HL-60 (cell line): ENCODE measurements at regions not wholly inside any gene's neighbourhood (a gene's known extent, or its start where the extent isn't known, plus 50 kb on each side); places are given as distances from the start of the nearest gene placed in this dataset.

Experiments used
- DNase-seq, 2 experiments: peaks; one replicate each; pipeline ENCODE4 v3.0.0-alpha.2; 2010 to 2020; ENCODE audit warnings: low read depth in 1 of 2, low spot score in 1 of 2
- H3K27ac ChIP-seq: fragments of 250-450 bp; sonication (Bioruptor Pico); replicated peaks from 2 replicates; pipeline ENCODE4 v1.5.1; 2020; ENCODE audit warnings: mild to moderate bottlenecking, moderate library complexity
- H3K27me3 ChIP-seq: fragments of 250-450 bp; sonication (Bioruptor Pico); 2 replicates; pipeline ENCODE4 v1.5.1; 2021; ENCODE audit warnings: mild to moderate bottlenecking, moderate library complexity; ENCODE audit not compliant: insufficient read depth, poor library complexity, severe bottlenecking
- H3K4me3 ChIP-seq: replicated peaks from 2 replicates; pipeline ENCODE4 v1.5.1; 2011; ENCODE audit warnings: mild to moderate bottlenecking, control low read depth, low read length; ENCODE audit not compliant: insufficient read depth
- GABPA ChIP-seq: IDR thresholded peaks from 2 replicates; pipeline ENCODE4 v1.6.1; 2012; ENCODE audit warnings: low read depth
- POLR2AphosphoS5 ChIP-seq: IDR thresholded peaks from 2 replicates; pipeline ENCODE4 v1.6.1; 2012; ENCODE audit warnings: low read depth
- SPI1 ChIP-seq: IDR thresholded peaks from 2 replicates; pipeline ENCODE4 v1.6.1; 2012; ENCODE audit warnings: low read depth, mild to moderate bottlenecking, borderline replicate concordance
- TF ChIP-seq, protein P1 (sequence below): IDR thresholded peaks from one replicate; pipeline ENCODE4 v1.5.1; 2011; ENCODE audit warnings: low read length, control low read depth, inconsistent platforms; ENCODE audit not compliant: insufficient read depth
- TF ChIP-seq, protein P2 (sequence below): IDR thresholded peaks from 2 replicates; pipeline ENCODE4 v1.6.1; 2012; ENCODE audit warnings: low read depth; ENCODE audit not compliant: insufficient replicate concordance

DNA sequence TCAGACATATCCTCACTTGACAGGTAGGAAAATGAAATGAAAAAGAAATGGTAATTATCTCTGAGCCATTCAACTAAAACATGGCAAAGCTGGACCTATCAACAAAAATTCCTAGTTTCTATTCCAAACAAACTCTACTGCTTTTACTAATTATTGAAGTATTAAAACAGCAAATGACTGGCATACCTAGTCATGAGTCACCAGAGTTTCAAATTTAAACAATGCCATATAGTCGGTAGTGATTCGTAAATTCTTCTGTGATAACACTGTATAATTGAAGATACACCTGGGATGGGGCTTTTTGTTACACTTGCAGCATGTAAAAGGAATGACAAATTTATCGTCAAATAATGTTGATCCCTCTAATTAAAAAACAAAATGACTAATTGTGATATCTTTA, 153.1 kb upstream of the THUMPD2 start:
- TF ChIP-seq, protein P1, sequence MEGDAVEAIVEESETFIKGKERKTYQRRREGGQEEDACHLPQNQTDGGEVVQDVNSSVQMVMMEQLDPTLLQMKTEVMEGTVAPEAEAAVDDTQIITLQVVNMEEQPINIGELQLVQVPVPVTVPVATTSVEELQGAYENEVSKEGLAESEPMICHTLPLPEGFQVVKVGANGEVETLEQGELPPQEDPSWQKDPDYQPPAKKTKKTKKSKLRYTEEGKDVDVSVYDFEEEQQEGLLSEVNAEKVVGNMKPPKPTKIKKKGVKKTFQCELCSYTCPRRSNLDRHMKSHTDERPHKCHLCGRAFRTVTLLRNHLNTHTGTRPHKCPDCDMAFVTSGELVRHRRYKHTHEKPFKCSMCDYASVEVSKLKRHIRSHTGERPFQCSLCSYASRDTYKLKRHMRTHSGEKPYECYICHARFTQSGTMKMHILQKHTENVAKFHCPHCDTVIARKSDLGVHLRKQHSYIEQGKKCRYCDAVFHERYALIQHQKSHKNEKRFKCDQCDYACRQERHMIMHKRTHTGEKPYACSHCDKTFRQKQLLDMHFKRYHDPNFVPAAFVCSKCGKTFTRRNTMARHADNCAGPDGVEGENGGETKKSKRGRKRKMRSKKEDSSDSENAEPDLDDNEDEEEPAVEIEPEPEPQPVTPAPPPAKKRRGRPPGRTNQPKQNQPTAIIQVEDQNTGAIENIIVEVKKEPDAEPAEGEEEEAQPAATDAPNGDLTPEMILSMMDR: no peak
- TF ChIP-seq GABPA (no peak), SPI1 (no peak), POLR2AphosphoS5 (no peak)
- TF ChIP-seq, protein P2, sequence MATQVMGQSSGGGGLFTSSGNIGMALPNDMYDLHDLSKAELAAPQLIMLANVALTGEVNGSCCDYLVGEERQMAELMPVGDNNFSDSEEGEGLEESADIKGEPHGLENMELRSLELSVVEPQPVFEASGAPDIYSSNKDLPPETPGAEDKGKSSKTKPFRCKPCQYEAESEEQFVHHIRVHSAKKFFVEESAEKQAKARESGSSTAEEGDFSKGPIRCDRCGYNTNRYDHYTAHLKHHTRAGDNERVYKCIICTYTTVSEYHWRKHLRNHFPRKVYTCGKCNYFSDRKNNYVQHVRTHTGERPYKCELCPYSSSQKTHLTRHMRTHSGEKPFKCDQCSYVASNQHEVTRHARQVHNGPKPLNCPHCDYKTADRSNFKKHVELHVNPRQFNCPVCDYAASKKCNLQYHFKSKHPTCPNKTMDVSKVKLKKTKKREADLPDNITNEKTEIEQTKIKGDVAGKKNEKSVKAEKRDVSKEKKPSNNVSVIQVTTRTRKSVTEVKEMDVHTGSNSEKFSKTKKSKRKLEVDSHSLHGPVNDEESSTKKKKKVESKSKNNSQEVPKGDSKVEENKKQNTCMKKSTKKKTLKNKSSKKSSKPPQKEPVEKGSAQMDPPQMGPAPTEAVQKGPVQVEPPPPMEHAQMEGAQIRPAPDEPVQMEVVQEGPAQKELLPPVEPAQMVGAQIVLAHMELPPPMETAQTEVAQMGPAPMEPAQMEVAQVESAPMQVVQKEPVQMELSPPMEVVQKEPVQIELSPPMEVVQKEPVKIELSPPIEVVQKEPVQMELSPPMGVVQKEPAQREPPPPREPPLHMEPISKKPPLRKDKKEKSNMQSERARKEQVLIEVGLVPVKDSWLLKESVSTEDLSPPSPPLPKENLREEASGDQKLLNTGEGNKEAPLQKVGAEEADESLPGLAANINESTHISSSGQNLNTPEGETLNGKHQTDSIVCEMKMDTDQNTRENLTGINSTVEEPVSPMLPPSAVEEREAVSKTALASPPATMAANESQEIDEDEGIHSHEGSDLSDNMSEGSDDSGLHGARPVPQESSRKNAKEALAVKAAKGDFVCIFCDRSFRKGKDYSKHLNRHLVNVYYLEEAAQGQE: no peak
- no peak for DNase-seq
- no peak overlapping the region for H3K27ac ChIP-seq
- H3K27me3 ChIP-seq: no peaks in the 10 kb centered on the region
- no peak overlapping the region for H3K4me3 ChIP-seq

DNA sequence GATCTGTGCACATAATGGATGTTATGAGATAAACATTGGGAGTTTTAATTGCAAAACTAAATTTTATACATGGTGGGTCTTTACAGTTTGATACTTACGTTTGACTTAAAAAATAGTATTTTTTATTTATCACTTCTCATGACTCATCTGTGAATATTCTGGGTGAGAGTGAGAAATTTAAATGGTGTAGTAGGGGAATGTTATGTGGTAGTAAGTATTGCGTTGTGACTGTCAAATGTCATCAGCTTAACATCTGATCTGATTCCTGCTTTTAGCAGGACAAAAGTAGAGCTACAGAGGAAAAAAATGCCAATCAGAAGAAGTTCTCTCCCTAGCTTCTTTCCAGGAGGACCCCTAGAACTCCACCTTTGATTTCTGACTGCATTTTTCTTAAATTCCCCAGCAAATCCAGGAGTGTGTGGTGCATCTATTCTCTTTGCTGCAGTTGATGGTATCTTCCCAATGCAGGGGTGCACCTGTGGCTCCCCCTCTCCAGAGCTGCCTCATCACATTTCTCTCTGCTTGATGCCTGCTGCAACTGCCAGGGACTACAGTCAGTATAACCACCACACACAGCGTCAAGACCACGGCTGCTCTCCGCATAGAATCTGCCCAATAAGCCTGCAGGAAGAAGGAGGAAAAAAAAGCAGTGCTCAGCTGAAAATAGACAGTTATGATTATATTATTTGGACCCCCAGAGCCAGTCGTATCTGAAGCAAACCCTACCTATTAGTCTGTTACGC, 151.3 kb upstream of the THUMPD2 start:
- Histone ChIP-seq H3K4me3 (no peak overlapping the region), H3K27ac (no peak overlapping the region), H3K27me3 (no peaks in the 10 kb centered on the region)
- no peak for TF ChIP-seq GABPA
- no peak for TF ChIP-seq SPI1
- TF ChIP-seq, protein P2: no peak
- no peak for TF ChIP-seq POLR2AphosphoS5
- TF ChIP-seq, protein P1: no peak
- DNase-seq: no peak

DNA sequence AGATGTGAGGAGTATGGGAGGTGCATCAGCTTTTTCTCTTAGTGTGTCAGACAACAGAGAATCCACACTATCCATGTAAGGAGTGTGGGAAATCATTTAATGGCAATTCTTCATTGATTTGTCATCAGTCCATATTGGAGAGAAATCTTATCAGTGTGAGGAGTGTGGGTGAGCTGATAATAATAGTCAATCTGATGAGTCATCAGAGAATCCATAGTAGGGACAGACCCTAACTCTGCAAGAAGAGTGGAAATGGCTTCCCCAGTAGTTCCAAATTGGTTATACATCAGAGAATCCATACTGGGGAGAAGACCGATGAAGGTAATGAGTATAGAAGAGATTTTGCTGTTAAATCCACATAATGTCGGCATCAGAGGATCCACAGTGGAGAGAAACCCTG, 150.5 kb upstream of the THUMPD2 start:
- Histone ChIP-seq H3K27me3 (no peaks in the 10 kb centered on the region), H3K27ac (no peak overlapping the region), H3K4me3 (no peak overlapping the region)
- no peak for TF ChIP-seq SPI1
- no peak for TF ChIP-seq GABPA
- TF ChIP-seq, protein P2: no peak
- no peak for TF ChIP-seq POLR2AphosphoS5
- TF ChIP-seq, protein P1: no peak
- DNase-seq: no peak
